ENCODE measurements at regions not wholly inside any gene's neighbourhood (a gene's known extent, or its start where the extent isn't known, plus 50 kb on each side); places are given as distances from the start of the nearest gene placed in this dataset.
"Not testable (repeated sequence)": the region's sequence is repeated elsewhere in the genome, so short reads cannot be mapped to it uniquely, and the experiment has no call there.

- Mint-ChIP-seq H3K36me3 (ENCODE audit: low read depth) (peaks cover 8% of the 10 kb centered on the region), H3K4me1 (ENCODE audit: low read depth) (no peaks in the 10 kb centered on the region), H3K27ac (no peak overlapping the region), H3K4me3 (no peak overlapping the region), H3K27me3 (ENCODE audit: low read depth) (peaks cover 4% of the 10 kb centered on the region), H3K9me3 (peaks cover 14% of the 10 kb centered on the region)
- no peak for DNase-seq (ENCODE audit: low spot score)
Measured at GRCh38 chr6:135731116-135731515, 120.4 kb upstream of the PDE7B start.

DNA sequence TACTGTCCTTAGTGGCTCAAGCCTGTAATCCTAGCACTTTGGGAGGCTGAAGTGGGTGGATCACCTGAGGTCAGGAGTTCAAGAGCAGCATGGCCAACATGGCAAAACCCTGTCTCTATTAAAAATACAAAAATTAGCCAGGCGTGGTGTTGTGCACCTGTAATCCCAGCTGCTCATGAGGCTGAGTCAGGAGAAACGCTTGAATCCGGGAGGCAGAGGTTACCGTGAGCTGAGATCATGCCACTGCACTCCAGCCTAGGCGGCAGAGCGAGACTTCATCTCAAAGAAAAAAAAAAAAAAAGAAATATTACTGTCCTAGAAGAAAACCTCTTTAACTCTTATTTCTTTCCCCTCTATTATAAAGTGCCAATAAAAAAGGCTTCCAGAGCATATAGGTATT is 115.2 kb upstream of the PDE7B start:
- not testable (repeated sequence) for H3K27ac Mint-ChIP-seq; H3K4me3 Mint-ChIP-seq; H3K9me3 Mint-ChIP-seq; DNase-seq (ENCODE audit: low spot score); H3K36me3 Mint-ChIP-seq (ENCODE audit: low read depth); H3K4me1 Mint-ChIP-seq (ENCODE audit: low read depth); H3K27me3 Mint-ChIP-seq (ENCODE audit: low read depth)

- peaks cover 2% of the 10 kb centered on the region for H3K27me3 Mint-ChIP-seq (ENCODE audit: low read depth)
- peaks cover 7% of the 10 kb centered on the region for H3K4me1 Mint-ChIP-seq (ENCODE audit: low read depth)
- peaks cover 8% of the 10 kb centered on the region for H3K9me3 Mint-ChIP-seq
- H3K27ac Mint-ChIP-seq = no peak overlapping the region
- no peak for DNase-seq (ENCODE audit: low spot score)
- no peak overlapping the region for H3K4me3 Mint-ChIP-seq
- H3K36me3 Mint-ChIP-seq (ENCODE audit: low read depth) = peaks cover 2% of the 10 kb centered on the region
Measured at GRCh38 chr6:135738636-135739035, 112.9 kb upstream of the PDE7B start.

GRCh38 chr6:135739288-135739687 is 112.2 kb upstream of the PDE7B start:
- no peaks in the 10 kb centered on the region for H3K27me3 Mint-ChIP-seq (ENCODE audit: low read depth)
- H3K4me1 Mint-ChIP-seq (ENCODE audit: low read depth) = peaks cover 9% of the 10 kb centered on the region
- no peak overlapping the region for H3K27ac Mint-ChIP-seq
- H3K9me3 Mint-ChIP-seq = peaks cover 8% of the 10 kb centered on the region
- peaks cover 2% of the 10 kb centered on the region for H3K36me3 Mint-ChIP-seq (ENCODE audit: low read depth)
- peak; percentile 12 for DNase-seq (ENCODE audit: low spot score)
- no peak overlapping the region for H3K4me3 Mint-ChIP-seq

DNA sequence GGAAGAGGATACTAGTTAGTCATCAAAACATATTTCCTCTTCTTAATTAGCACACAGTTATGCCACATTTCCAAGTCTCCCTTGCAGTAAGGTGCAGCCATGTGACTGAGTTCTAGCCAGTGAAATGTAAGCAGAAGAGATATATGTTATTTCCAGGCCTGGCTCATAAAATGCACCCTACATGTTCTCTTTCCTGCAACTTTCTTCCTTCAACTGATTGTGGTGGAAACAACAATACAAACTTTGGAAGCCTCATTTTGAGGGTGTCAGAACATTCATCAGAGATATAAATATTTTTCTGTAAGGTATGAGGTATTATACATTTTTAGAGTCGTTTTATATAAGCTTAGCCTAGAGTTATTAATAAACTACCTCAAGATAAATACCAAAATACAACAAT is 110.9 kb upstream of the PDE7B start:
- Mint-ChIP-seq H3K27ac (no peak overlapping the region), H3K9me3 (peaks cover 8% of the 10 kb centered on the region), H3K4me1 (ENCODE audit: low read depth) (peaks cover 9% of the 10 kb centered on the region), H3K27me3 (ENCODE audit: low read depth) (no peaks in the 10 kb centered on the region), H3K36me3 (ENCODE audit: low read depth) (peaks cover 2% of the 10 kb centered on the region), H3K4me3 (no peak overlapping the region)
- no peak for DNase-seq (ENCODE audit: low spot score)

GRCh38 chr6:135743476-135743875 is 108.0 kb upstream of the PDE7B start:
- Mint-ChIP-seq H3K27ac (no peak overlapping the region), H3K36me3 (ENCODE audit: low read depth) (no peaks in the 10 kb centered on the region), H3K9me3 (no peaks in the 10 kb centered on the region), H3K4me3 (no peak overlapping the region), H3K4me1 (ENCODE audit: low read depth) (peaks cover 7% of the 10 kb centered on the region), H3K27me3 (ENCODE audit: low read depth) (no peaks in the 10 kb centered on the region)
- DNase-seq (ENCODE audit: low spot score) = no peak

GRCh38 chr6:135748189-135748588 is 103.3 kb upstream of the PDE7B start:
- H3K4me3 Mint-ChIP-seq = no peak overlapping the region
- no peak overlapping the region for H3K27ac Mint-ChIP-seq
- DNase-seq (ENCODE audit: low spot score) = no peak
- H3K36me3 Mint-ChIP-seq (ENCODE audit: low read depth) = no peaks in the 10 kb centered on the region
- H3K4me1 Mint-ChIP-seq (ENCODE audit: low read depth) = peaks cover 2% of the 10 kb centered on the region
- H3K9me3 Mint-ChIP-seq = no peaks in the 10 kb centered on the region
- peaks cover 9% of the 10 kb centered on the region for H3K27me3 Mint-ChIP-seq (ENCODE audit: low read depth)

- no peaks in the 10 kb centered on the region for H3K4me1 Mint-ChIP-seq (ENCODE audit: low read depth)
- peaks cover 12% of the 10 kb centered on the region for H3K27me3 Mint-ChIP-seq (ENCODE audit: low read depth)
- H3K9me3 Mint-ChIP-seq = no peaks in the 10 kb centered on the region
- no peak overlapping the region for H3K4me3 Mint-ChIP-seq
- H3K36me3 Mint-ChIP-seq (ENCODE audit: low read depth) = no peaks in the 10 kb centered on the region
- no peak overlapping the region for H3K27ac Mint-ChIP-seq
- no peak for DNase-seq (ENCODE audit: low spot score)
Measured at GRCh38 chr6:135750081-135750480, 101.4 kb upstream of the PDE7B start.

DNA sequence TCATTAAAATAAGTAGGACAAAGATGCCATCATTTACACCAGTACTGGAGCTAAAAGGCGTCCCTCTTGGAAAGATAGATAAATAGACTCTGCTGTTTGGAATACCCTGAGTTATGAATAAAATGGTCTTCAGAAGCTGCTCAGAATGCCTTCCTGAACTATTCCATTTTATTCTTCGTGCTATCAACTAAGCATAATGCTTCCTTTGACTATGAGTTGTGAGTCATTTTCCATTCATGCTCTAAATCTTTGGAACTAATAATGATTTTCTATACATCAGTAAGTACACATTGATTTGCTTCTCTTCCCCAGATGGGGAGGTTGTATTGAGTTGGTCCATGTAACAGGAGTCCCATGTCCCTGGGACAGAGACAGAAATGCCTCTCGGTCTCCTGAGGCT is 98.3 kb upstream of the PDE7B start:
- no peak for DNase-seq (ENCODE audit: low spot score)
- Mint-ChIP-seq H3K4me1 (ENCODE audit: low read depth) (no peaks in the 10 kb centered on the region), H3K4me3 (no peak overlapping the region), H3K9me3 (no peaks in the 10 kb centered on the region), H3K27me3 (ENCODE audit: low read depth) (peaks cover 12% of the 10 kb centered on the region), H3K36me3 (ENCODE audit: low read depth) (no peaks in the 10 kb centered on the region), H3K27ac (no peak overlapping the region)

- no peak overlapping the region for H3K27ac Mint-ChIP-seq
- no peaks in the 10 kb centered on the region for H3K36me3 Mint-ChIP-seq (ENCODE audit: low read depth)
- no peak for DNase-seq (ENCODE audit: low spot score)
- peaks cover 12% of the 10 kb centered on the region for H3K9me3 Mint-ChIP-seq
- no peaks in the 10 kb centered on the region for H3K27me3 Mint-ChIP-seq (ENCODE audit: low read depth)
- H3K4me1 Mint-ChIP-seq (ENCODE audit: low read depth) = no peaks in the 10 kb centered on the region
- no peak overlapping the region for H3K4me3 Mint-ChIP-seq
Measured at GRCh38 chr6:135759831-135760230, 91.7 kb upstream of the PDE7B start.

DNA sequence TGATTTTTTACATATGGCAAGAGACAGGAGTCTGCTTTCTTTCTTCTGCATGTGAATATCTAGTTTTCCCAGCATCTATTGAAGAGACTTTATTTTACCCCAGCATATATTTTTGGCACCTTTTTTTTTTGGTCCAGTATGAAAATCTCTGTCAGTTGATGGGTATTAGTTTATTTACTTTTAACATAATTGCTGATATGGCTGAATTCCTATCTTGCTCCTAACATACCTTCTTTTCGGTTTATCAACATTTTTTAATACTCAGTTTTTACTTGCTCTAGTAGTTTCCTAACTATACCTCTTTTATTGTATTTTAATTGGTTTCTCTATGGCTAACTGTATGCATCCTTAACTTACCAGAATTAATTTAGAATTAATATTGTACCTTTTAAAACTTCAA is 77.5 kb upstream of the PDE7B start:
- Mint-ChIP-seq H3K27me3 (ENCODE audit: low read depth) (peaks cover 11% of the 10 kb centered on the region), H3K9me3 (peaks cover 12% of the 10 kb centered on the region), H3K4me3 (no peak overlapping the region), H3K27ac (no peak overlapping the region), H3K4me1 (ENCODE audit: low read depth) (no peaks in the 10 kb centered on the region), H3K36me3 (ENCODE audit: low read depth) (no peaks in the 10 kb centered on the region)
- DNase-seq (ENCODE audit: low spot score) = no peak

DNA sequence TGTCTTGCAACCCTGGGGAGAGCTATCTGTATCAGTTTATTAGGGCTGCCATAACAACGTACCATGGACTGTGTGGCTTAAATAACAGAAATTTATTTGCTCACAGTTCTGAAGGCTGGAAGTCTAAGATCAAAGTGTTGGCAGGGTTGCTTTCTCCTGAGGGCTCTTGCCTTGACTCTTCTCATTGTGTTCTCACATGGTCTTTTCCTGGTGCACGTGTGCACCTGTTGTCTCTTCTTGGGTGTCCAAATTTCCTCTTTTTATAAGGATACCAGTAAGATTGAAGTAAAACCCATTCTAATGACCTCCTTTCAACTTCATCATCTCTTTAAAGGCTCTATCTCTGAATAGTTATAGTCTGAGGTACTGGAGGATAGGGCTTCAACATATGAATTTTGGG is 72.3 kb upstream of the PDE7B start:
- Mint-ChIP-seq H3K27ac (no peak overlapping the region), H3K4me3 (no peak overlapping the region), H3K27me3 (ENCODE audit: low read depth) (peaks cover 5% of the 10 kb centered on the region), H3K36me3 (ENCODE audit: low read depth) (peaks cover 4% of the 10 kb centered on the region), H3K9me3 (peaks cover 5% of the 10 kb centered on the region), H3K4me1 (ENCODE audit: low read depth) (no peaks in the 10 kb centered on the region)
- DNase-seq (ENCODE audit: low spot score) = no peak

DNA sequence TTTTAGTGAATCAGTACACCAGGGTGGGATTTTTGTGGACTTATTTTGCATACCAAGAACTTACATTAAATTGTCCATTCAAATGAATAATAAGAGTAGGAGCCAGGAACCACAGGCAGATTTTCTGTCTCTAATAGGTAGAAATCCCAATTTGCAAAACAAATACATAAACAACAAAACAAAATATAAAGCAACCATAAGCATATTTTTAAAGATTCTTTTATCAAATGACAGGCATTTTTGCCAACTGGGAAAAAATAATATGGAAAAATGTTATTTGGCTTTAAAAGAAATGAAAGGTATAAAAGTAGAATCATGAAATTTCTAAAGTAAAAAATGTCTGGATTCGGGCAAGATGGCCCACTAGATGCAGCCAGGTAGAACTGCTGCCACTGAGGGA is 71.2 kb upstream of the PDE7B start:
- no peak for DNase-seq (ENCODE audit: low spot score)
- H3K4me3 Mint-ChIP-seq = no peak overlapping the region
- no peak overlapping the region for H3K27ac Mint-ChIP-seq
- H3K27me3 Mint-ChIP-seq (ENCODE audit: low read depth) = peaks cover 2% of the 10 kb centered on the region
- H3K4me1 Mint-ChIP-seq (ENCODE audit: low read depth) = no peaks in the 10 kb centered on the region
- H3K9me3 Mint-ChIP-seq = peaks cover 9% of the 10 kb centered on the region
- H3K36me3 Mint-ChIP-seq (ENCODE audit: low read depth) = peaks cover 4% of the 10 kb centered on the region

GRCh38 chr6:135782546-135782945 is 69.0 kb upstream of the PDE7B start:
- no peak overlapping the region for H3K27ac Mint-ChIP-seq
- H3K9me3 Mint-ChIP-seq = peaks cover 9% of the 10 kb centered on the region
- H3K4me1 Mint-ChIP-seq (ENCODE audit: low read depth) = no peaks in the 10 kb centered on the region
- no peak overlapping the region for H3K4me3 Mint-ChIP-seq
- peaks cover 2% of the 10 kb centered on the region for H3K27me3 Mint-ChIP-seq (ENCODE audit: low read depth)
- DNase-seq (ENCODE audit: low spot score) = no peak
- peaks cover 4% of the 10 kb centered on the region for H3K36me3 Mint-ChIP-seq (ENCODE audit: low read depth)

- H3K4me3 Mint-ChIP-seq = no peak overlapping the region
- peaks cover 4% of the 10 kb centered on the region for H3K36me3 Mint-ChIP-seq (ENCODE audit: low read depth)
Measured at GRCh38 chr6:135784507-135784906, 67.0 kb upstream of the PDE7B start.

More at GRCh38 chr6:135784507-135784906, 67.0 kb upstream of the PDE7B start:
- Mint-ChIP-seq H3K9me3 (peaks cover 9% of the 10 kb centered on the region), H3K27me3 (ENCODE audit: low read depth) (peaks cover 5% of the 10 kb centered on the region), H3K27ac (no peak overlapping the region), H3K4me1 (ENCODE audit: low read depth) (no peaks in the 10 kb centered on the region)
- DNase-seq (ENCODE audit: low spot score) = no peak

Measured in T-helper 2 cell treated with Interferon-gamma antibody and Interleukin-4, amounts not matched to agents 5 μg/mL and 100 μg/mL, for 36 hours (primary cell).